HG02884 (cell line): ENCODE measurements at regions not wholly inside any gene's neighbourhood (a gene's known extent, or its start where the extent isn't known, plus 50 kb on each side); places are given as distances from the start of the nearest gene placed in this dataset.
"Not testable (repeated sequence)": the region's sequence is repeated elsewhere in the genome, so short reads cannot be mapped to it uniquely, and the experiment has no call there.

Source experiments
- ATAC-seq: cut with Tn5 transposase; IDR thresholded peaks from one replicate; pipeline ENCODE4 v1.9.1; 2021; ENCODE audit warnings: mild to moderate bottlenecking, moderate library complexity; ENCODE audit not compliant: unreplicated experiment

GRCh38 chr19:29015569-29015968 is 197.4 kb downstream of the UQCRFS1 start:
- no peak for ATAC-seq

- no peak for ATAC-seq
Observed at GRCh38 chr19:29014857-29015436, 198.0 kb downstream of the UQCRFS1 start.

GRCh38 chr19:29013988-29014387 is 199.0 kb downstream of the UQCRFS1 start:
- no peak for ATAC-seq

GRCh38 chr19:29013325-29013724 is 199.6 kb downstream of the UQCRFS1 start:
- no peak for ATAC-seq

- no peak for ATAC-seq
Observed at GRCh38 chr19:29012457-29012856, 200.5 kb downstream of the UQCRFS1 start.

- no peak for ATAC-seq
Observed at GRCh38 chr19:29010276-29010675, 202.7 kb downstream of the UQCRFS1 start.

GRCh38 chr19:29006057-29006735 is 206.8 kb downstream of the UQCRFS1 start:
- ATAC-seq, result no peak

GRCh38 chr19:29004796-29005195 is 208.2 kb downstream of the UQCRFS1 start:
- no peak for ATAC-seq

GRCh38 chr19:29003641-29004409 is 209.1 kb downstream of the UQCRFS1 start:
- no peak for ATAC-seq

- no peak for ATAC-seq
Observed at GRCh38 chr19:29002336-29002735, 210.6 kb downstream of the UQCRFS1 start.

- no peak for ATAC-seq
Observed at GRCh38 chr19:29001597-29002245, 211.2 kb downstream of the UQCRFS1 start.

- no peak for ATAC-seq
Observed at GRCh38 chr19:29001141-29001581, 211.8 kb downstream of the UQCRFS1 start.

GRCh38 chr19:28999724-29000433 is 213.1 kb downstream of the UQCRFS1 start:
- no peak for ATAC-seq

- ATAC-seq, result no peak
Observed at GRCh38 chr19:28998974-28999373, 214.0 kb downstream of the UQCRFS1 start.

- not testable (repeated sequence) for ATAC-seq
Observed at GRCh38 chr19:28997866-28998265, 215.1 kb downstream of the UQCRFS1 start.

GRCh38 chr19:28990522-28990921 is 222.4 kb downstream of the UQCRFS1 start:
- ATAC-seq, result no peak

- no peak for ATAC-seq
Observed at GRCh38 chr19:28989739-28990138, 223.2 kb downstream of the UQCRFS1 start.

- ATAC-seq, result no peak
Observed at GRCh38 chr19:28988066-28988465, 224.9 kb downstream of the UQCRFS1 start.

- ATAC-seq, result no peak
Observed at GRCh38 chr19:28987177-28987576, 225.8 kb downstream of the UQCRFS1 start.

GRCh38 chr19:28985201-28985600 is 227.8 kb downstream of the UQCRFS1 start:
- no peak for ATAC-seq

GRCh38 chr19:28984315-28984714 is 228.6 kb downstream of the UQCRFS1 start:
- no peak for ATAC-seq
